ENCODE measurements at regions not wholly inside any gene's neighbourhood (a gene's known extent, or its start where the extent isn't known, plus 50 kb on each side); places are given as distances from the start of the nearest gene placed in this dataset.
"Not testable (repeated sequence)": the region's sequence is repeated elsewhere in the genome, so short reads cannot be mapped to it uniquely, and the experiment has no call there.

DNA sequence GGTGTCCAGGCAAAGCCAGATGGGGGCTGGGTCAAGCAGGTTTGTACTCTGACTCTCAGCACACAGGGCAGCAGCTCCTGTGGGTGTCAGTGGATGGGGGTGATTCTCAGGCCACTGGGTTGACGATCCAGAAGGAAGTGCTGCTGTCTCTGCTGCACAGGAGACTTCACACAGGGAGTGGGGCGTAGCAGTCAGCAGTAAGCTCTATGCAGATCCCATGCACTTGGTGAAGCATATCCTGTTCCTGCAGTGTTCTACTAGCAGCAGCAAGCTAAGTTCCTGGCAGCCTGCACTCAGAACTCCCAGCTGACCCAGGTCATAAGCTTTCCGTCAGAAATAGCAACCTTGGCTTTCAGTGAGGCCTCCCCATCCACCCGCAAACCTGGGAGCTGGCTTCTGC lies 117.6 kb upstream of the NDST3 start:
- TF ChIP-seq, protein P1, sequence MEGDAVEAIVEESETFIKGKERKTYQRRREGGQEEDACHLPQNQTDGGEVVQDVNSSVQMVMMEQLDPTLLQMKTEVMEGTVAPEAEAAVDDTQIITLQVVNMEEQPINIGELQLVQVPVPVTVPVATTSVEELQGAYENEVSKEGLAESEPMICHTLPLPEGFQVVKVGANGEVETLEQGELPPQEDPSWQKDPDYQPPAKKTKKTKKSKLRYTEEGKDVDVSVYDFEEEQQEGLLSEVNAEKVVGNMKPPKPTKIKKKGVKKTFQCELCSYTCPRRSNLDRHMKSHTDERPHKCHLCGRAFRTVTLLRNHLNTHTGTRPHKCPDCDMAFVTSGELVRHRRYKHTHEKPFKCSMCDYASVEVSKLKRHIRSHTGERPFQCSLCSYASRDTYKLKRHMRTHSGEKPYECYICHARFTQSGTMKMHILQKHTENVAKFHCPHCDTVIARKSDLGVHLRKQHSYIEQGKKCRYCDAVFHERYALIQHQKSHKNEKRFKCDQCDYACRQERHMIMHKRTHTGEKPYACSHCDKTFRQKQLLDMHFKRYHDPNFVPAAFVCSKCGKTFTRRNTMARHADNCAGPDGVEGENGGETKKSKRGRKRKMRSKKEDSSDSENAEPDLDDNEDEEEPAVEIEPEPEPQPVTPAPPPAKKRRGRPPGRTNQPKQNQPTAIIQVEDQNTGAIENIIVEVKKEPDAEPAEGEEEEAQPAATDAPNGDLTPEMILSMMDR (conservative IDR thresholded peaks at IDR 0.05; ENCODE audit: low read length): no peak
- H3K4me3 ChIP-seq (ENCODE audit: low read length): no peak overlapping the region
- no peak for DNase-seq (ENCODE audit: low read depth)

DNA sequence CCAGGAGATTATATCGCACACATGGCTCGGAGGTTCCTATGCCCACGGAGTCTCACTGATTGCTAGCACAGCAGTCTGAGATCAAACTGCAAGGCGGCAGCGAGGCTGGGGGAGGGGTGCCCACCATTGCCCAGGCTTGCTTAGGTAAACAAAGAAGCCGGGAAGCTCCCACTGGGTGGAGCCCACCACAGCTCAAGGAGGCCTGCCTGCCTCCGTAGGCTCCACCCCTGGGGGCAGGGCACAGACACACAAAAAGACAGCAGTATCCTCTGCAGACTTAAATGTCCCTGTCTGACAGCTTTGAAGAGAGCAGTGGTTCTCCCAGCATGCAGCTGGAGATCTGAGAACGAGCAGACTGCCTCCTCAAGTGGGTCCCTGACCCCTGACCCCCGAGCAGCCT lies 112.0 kb upstream of the NDST3 start:
- not testable (repeated sequence) for DNase-seq (ENCODE audit: low read depth)

GRCh38 chr4:117927823-117928222 lies 106.5 kb upstream of the NDST3 start:
- DNase-seq (ENCODE audit: low read depth); H3K4me3 ChIP-seq (ENCODE audit: low read length): not testable (repeated sequence)

More for the DNA sequence above, 112.0 kb upstream of the NDST3 start:
- H3K4me3 ChIP-seq (ENCODE audit: low read length): not testable (repeated sequence)

GRCh38 chr4:117941611-117942010 lies 92.7 kb upstream of the NDST3 start:
- TF ChIP-seq, protein P1 (conservative IDR thresholded peaks at IDR 0.05; ENCODE audit: low read length): no peak
- DNase-seq (ENCODE audit: low read depth): no peak
- H3K4me3 ChIP-seq (ENCODE audit: low read length): no peak overlapping the region

DNA sequence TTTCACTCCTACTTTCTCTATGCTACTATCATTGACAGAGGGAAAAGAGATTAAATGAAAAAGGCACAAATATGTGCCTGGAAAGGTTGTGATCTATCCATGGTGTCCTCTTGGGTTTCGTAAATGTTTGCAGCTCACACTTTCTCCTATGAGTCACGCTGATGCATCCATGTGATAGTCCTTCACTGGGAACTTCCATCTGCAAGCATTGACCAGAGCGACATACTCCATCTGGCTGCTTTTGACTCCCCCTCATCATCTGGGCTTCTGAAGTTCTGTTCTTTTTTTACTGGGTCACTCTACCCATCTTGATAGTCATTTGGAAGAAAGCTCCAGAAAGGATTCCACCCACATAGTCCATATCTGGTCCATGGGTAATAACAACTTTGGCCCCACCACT lies 84.7 kb upstream of the NDST3 start:
- H3K4me3 ChIP-seq (ENCODE audit: low read length): no peak overlapping the region
- TF ChIP-seq, protein P1 (conservative IDR thresholded peaks at IDR 0.05; ENCODE audit: low read length): no peak
- no peak for DNase-seq (ENCODE audit: low read depth)

DNA sequence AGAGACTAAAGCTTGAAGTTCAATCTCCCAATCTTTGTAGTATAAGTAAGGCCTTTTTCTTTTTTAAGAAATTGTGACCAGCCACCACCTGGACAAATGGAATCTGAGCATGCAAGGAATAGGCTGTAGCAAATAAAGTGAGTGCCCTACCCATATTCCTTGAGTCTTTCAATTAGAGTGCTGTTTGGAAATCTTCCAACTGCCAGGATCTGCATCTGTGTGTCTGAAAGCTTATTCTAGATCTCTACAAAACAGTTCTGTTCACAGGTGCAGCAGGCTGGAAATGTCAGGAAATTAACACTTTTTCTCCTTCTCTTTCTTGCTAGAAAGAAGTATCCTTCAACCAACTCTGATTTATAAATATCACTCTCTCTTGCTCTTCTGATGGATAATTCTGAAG lies 76.7 kb upstream of the NDST3 start:
- DNase-seq (ENCODE audit: low read depth): no peak
- TF ChIP-seq, protein P1 (conservative IDR thresholded peaks at IDR 0.05; ENCODE audit: low read length): no peak
- no peak overlapping the region for H3K4me3 ChIP-seq (ENCODE audit: low read length)

DNA sequence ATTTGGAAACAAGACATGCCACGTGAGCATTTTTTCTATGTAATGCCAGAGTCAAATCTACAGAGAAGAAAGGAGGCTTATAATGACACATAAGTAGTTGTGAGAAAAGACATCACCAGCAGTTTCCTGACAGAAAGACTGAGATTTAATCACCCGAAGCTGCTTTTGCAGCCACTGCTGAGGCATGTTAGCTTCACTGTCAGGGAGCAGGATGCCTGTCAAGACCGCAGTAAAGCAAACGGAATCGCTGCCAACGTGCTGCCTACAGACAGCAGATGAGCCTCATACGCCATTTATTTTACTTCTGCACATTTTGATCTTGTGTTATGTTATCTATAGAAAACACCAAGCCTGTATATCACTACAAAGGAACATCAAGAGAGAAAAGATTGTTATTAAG lies 68.7 kb upstream of the NDST3 start:
- H3K4me3 ChIP-seq (ENCODE audit: low read length): no peak overlapping the region
- no peak for DNase-seq (ENCODE audit: low read depth)

GRCh38 chr4:117968606-117969005 lies 65.7 kb upstream of the NDST3 start:
- TF ChIP-seq, protein P1 (conservative IDR thresholded peaks at IDR 0.05; ENCODE audit: low read length): no peak
- H3K4me3 ChIP-seq (ENCODE audit: low read length): no peak overlapping the region
- DNase-seq (ENCODE audit: low read depth): no peak

More for the DNA sequence above, 68.7 kb upstream of the NDST3 start:
- TF ChIP-seq, protein P1 (conservative IDR thresholded peaks at IDR 0.05; ENCODE audit: low read length): no peak
